Left hindlimb (tissue), 1 donor: ENCODE measurements at regions not wholly inside any gene's neighbourhood (a gene's known extent, or its start where the extent isn't known, plus 50 kb on each side); places are given as distances from the start of the nearest gene placed in this dataset.
A peak's percentile ranks its signal among the peaks of the same experiment; 100 is the strongest.
"Not testable (repeated sequence)": the region's sequence is repeated elsewhere in the genome, so short reads cannot be mapped to it uniquely, and the experiment has no call there.

Experiments
- DNase-seq: peaks from one replicate; pipeline ENCODE4 v3.0.0-alpha.2; 2018

- DNase-seq, result no peak
Measured at GRCh38 chr14:89564989-89565388, 148.0 kb upstream of the FOXN3 start.

DNA sequence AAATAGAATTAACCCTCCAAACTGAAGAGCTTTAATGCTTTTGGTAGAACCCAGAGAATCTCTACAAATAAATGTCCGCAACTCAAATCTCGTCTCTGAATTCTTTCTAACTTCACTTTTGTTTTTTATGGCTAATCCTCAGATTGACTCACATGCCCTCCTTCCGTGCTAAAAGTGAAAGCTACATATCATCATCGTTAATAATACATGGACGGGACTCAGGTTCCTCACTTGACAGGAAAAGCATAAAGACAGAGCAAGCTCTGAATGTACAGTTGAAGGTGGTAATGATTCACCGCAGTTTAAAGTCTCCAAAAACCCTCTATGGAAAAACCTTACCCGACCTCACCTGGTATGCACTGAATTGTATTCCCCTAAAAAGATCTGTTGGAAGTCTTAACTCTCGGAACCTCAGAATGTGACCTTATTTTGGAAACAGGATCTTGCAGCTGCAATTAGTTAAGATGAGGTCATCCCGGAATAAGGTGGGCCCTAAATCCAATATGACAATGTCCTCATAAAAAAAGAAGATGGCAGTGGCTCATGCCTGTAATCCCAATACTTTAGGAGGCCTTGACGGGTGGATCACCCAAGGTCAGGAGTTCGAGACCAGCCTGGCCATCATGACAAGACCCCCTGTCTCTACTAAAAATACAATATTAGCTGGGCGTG, 147.4 kb upstream of the FOXN3 start:
- no peak for DNase-seq

- DNase-seq, result no peak
Measured at GRCh38 chr14:89563471-89563870, 146.4 kb upstream of the FOXN3 start.

DNA sequence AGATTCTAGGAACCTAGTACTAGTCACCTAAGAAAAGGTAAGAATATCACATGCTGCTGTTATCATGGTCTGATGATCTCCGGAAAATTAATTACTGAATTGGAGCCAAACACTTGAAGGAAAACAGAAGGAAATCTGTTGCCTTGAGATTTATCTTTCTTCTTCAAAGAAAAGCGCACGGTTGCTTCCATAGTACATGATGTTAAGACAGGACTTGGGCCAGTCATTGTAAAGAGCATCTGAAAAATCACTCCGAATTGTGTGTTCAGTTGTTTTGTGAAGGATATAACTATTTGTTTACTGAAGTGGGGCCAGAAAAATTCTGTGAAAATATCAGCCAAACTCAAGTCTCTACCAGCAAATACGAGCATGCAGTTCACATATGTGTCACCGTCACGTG, 134.9 kb upstream of the FOXN3 start:
- DNase-seq, result no peak

GRCh38 chr14:89551432-89551831, 134.4 kb upstream of the FOXN3 start:
- no peak for DNase-seq

GRCh38 chr14:89550821-89551220, 133.8 kb upstream of the FOXN3 start:
- no peak for DNase-seq

- no peak for DNase-seq
Measured at GRCh38 chr14:89549381-89550125, 132.5 kb upstream of the FOXN3 start.

DNA sequence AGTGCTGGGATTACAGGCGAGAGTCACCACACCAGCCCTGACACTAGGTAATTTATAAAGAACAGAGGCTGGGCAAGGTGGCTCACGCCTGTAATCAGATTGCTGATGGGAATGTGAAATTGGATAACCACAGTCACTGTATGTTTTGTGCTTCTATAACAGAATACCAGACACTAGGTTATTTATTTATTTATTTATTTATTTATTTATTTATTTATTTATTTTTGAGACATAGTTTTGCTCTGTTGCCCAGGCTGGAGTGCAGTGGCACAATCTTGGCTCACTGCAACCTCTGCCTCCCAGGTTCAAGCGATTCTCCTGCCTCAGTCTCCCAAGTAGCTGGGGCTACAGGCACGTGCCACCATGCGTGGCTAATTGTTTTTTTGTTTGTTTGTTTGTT, 130.0 kb upstream of the FOXN3 start:
- DNase-seq, result not testable (repeated sequence)

DNA sequence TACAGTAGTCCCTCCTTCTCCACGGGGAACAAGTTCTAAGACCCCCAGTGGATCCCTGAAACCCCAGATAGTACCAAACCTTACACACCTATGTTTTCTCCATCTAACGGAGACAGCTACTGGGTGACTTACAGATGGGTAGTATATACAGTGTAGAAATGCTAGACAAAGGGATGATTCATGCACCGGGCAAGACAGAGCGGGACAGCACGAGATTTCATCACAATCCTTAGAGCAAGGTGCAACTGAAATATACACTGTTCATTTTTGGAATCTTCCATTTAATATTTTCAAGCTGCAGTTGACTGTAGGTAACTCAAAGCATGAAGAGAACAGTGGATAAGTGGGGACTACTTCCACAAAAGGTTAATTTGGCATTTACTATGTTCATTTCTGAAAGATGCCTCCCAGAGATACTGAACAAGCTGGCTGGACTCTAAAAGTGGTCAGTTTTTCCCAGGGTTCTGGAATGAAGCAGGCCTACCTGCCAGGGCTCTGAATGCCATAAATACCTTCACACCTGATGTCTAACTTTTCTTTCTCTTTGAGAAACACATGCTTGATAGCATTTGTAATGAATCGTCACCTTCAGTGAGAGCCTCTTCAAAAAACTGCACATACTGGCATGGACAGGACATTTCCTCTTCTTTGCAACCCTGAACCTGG, 127.7 kb upstream of the FOXN3 start:
- DNase-seq, result no peak

DNA sequence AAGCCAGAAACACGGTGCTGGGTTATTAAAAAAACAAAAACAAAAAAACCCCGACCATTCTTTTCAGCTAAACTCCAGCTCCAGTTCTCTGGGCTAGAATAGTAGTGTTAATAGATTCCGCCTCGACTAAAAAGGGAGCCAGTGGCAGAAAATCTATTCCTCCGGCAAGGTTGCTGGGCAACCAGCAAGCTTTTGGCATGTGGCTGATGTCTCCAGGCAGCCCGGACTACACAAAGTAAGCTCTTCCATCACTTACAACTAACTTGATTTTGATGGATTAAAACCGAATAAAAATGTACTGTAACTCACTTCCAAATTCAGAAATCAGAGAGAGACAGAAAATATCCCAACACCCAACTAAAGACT, 126.4 kb upstream of the FOXN3 start:
- peak; percentile 50 for DNase-seq

DNA sequence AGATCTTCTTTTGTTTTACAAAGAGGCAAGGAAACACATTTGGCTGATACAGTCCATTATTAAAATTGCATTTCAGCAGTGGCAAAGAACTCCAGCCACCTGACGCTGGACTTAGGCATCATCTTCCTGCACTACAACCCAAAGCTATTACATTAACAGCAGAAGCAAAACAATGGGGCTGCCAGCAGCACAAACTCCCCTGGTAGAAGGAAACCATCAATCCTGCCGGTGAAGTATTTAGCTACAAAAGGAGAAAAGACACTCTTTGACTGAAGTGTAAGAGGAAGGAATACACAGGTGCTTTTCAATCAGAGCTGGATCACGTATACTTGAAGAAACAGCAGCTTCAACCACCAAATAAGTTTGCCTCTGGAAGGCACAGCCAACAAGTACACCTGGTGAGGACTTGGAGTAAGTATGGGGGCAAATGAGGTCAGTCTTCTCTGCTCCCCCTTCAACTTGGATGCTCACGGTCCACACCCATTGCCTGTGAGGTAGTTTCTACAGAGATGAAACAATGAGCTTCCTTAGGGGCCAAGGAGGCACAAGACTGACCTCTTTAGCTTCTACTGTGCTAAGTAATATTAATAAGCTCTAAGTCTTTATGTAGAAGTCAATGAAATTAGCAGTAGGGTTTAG, 125.9 kb upstream of the FOXN3 start:
- DNase-seq, result no peak

DNA sequence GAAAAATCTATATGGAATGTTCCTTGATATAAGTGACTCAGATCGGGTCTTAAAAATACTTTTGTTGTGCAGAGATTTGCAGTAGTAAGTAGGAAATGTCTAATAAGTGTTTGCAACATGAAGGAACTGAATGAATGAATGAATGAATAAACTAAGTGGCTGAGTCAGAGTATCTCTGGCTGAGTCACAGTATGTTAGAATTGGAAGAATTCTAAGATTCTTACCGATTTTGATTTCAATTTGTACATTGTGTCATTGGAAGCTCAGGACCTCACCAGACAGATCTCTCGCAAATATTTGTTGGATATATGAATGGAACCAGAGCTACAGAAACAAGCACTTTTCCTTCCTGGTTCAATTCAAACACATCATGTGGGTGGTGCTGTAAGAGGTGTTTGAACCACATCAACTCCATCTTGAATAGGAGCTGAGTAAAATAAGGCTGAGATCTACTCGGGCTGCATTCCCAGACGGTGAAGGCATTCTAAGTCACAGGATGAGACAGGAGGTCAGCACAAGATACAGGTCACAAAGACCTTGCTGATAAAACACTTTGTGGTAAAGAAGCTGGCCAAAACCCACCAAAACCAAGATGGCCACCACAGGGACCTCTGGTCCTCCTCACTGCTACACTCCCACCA, 123.9 kb upstream of the FOXN3 start:
- no peak for DNase-seq

DNA sequence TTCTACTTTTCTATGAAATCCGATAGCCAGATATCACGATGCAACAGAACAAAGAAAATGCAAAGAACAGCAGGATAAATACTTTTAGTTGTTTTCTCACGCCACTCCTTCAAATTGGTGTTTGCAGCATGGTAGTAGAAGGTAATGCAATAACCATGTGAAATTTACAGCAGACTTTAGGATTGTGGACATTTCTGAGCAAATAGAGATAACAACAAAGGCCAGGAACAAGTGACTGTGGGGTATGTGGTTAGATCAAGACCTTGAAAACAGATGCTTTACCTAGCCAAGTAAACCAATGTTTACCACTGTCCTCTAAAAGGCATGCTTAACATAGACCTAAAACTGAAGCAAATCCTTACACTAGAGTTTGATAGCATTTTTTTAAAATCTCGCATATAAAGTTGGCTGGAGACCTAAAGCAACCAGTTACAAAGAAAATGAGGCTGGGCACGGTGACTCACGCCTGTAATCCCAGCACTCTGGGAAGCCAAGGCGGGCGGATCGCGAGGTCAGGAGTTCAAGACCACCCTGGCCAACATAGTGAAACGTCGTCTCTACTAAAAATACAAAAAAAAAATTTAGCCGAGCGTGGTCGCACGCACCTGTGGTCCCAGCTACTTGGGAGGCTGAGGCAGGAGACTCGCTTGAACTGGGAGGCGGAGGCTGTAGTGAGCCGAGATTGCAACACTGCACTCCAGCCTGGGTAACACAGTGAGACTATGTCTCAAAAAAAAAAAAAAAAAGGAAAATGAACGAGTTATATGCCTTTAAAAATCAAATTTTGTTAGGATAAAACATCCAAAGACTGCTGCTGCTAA, 123.2 kb upstream of the FOXN3 start:
- no peak for DNase-seq

DNA sequence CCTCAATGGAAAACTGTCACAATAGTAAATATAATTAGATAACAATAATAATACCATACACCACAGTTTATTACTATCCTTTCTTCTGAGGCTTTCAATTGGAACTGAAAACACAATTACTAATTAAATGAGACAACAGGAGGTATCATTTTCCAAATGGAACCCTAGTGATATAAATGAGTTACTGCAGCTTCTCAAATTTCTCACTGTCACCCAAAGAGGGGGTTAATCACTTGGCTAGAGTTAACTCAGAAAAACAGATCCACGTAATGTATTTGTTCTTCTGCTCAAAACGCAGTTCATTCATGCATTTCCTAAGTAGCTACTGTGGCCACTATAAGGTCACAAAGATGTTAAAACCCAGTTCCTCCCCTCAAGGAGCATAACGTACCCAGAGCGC, 120.9 kb upstream of the FOXN3 start:
- no peak for DNase-seq

DNA sequence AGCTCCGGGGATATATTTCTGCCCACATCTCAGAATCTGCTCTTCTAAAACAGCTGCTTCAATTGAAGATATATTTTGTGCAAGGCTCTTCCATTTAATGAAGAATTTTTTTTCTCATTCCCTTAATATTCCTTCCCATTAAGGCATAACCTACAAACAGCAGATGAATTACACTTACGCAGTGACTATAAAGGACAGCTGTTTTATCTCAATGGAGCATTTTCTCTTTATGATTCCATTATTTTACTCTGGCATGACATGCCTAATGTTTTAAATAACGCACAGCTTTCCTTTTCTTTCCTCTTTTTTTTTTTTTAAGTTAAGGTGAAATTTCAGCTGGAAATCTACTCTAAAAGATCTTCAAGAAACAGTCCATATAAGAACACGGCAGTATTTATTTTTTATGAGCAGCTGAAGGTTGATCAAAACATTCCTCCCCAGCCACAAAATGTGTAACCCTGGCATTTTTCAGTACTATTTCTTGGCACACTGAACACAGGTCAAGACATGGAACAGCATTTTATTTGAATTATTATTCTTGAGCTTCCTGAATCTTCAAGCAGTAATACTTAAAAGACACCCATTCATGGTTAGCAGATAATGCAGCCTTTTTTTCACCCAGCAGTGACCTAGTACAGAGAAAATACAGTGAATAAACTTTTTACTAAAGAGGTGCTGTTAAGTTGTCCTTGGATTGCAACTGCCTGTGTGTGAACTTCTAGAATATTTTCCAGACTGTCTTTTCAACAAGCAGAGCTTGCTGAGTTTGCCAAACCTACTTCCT, 118.1 kb upstream of the FOXN3 start:
- no peak for DNase-seq

GRCh38 chr14:89533766-89534165, 116.7 kb upstream of the FOXN3 start:
- no peak for DNase-seq

- DNase-seq, result no peak
Measured at GRCh38 chr14:89533136-89533535, 116.1 kb upstream of the FOXN3 start.

DNA sequence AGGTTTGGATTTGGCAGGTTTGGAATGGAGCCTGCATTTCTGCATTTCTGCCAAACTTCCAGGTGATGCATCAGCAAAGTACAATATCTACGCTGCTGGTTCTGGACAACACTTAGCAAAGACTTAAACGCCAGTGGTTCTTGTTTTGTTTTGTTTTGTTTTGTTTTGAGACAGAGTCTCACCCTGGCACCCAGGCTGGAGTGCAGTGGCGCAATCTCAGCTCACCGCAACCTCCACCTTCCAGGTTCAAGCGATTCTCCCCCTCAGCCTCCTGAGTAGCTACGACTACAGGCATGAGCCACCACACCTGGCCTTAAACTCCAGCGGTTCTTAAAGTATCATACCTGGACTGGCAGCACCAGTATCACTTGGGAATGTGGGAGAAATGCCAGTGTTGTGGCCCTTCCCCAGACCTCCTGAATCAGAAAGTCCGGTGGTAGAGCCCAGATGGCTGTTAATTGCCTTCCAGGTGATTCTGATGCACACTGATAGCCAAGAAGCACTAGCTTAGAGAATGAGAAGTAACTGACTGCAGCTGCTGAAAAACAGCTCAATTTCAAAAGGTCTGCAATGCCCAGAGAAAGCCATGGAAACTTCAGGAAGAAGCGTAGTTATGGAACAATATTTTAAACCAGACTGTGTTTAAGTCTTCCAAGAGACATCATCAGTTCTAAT, 114.8 kb upstream of the FOXN3 start:
- DNase-seq, result no peak

- DNase-seq, result no peak
Measured at GRCh38 chr14:89524990-89525667, 108.1 kb upstream of the FOXN3 start.

DNA sequence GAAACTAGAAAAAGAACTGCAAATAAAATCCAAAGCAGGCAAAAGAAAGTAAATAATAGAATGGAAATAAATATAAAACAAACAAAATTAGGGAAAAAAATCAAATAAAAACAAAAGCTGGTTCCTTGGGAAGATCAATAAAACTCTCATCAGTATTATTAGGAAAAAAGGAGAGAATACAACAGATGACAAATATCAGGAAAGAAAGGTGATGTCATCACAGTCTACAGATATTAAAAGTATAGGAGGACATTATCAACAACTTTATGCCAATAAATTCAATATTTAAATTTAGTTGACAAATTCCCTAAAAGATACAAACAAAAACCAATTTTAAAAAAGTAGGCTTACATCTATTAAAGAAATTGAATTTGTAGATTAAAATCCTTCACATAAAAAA, 107.4 kb upstream of the FOXN3 start:
- no peak for DNase-seq
